ENCODE measurements at regions not wholly inside any gene's neighbourhood (a gene's known extent, or its start where the extent isn't known, plus 50 kb on each side); places are given as distances from the start of the nearest gene placed in this dataset.

- H3K36me3 ChIP-seq, result no peaks in the 10 kb centered on the region
- no peak overlapping the region for H3K4me3 ChIP-seq
- H3K9me3 ChIP-seq, result no peaks in the 10 kb centered on the region
- no peak overlapping the region for H3K27ac ChIP-seq
- WGBS, 2 donors (ENCODE audit: low coverage in 1 of 2), result 64 to 69% methylated on average over 2 of the region's 2 CpGs
- H3K4me1 ChIP-seq, result no peaks in the 10 kb centered on the region
- intact Hi-C loops (cut with DNase I; ENCODE audit: low total_unique reads), result no loop called here
- DNase-seq, result no peak
- no peaks in the 10 kb centered on the region for H3K27me3 ChIP-seq
- TF ChIP-seq POLR2AphosphoS5 (IDR thresholded peaks at IDR 0.05) (no peak), EP300 (IDR thresholded peaks at IDR 0.05; ENCODE audit: low read depth) (no peak), POLR2A (IDR thresholded peaks at IDR 0.05) (no peak), CTCF (IDR thresholded peaks at IDR 0.05) (no peak)
- in situ Hi-C loops (cut with MboI; ENCODE audit: low pct_ligation_motif_present in 1 of 4, low pct_unique_long_range_greater_than_20kb in 1 of 4, low sequenced_read_pairs in 3 of 4), result no loop called here
These were observed 674.5 kb downstream of the CETN3 start for GRCh38 chr5:89735082-89735481.

- H3K27ac ChIP-seq, result no peak overlapping the region
- H3K27me3 ChIP-seq, result no peaks in the 10 kb centered on the region
- no peak for DNase-seq
- H3K9me3 ChIP-seq, result no peaks in the 10 kb centered on the region
- H3K4me3 ChIP-seq, result no peak overlapping the region
- 50 to 72% methylated on average over 1 of the region's 1 CpG for WGBS, 2 donors (ENCODE audit: low coverage in 1 of 2)
- intact Hi-C loops (cut with DNase I; ENCODE audit: low total_unique reads) (no loop called here), in situ Hi-C loops (cut with MboI; ENCODE audit: low pct_ligation_motif_present in 1 of 4, low pct_unique_long_range_greater_than_20kb in 1 of 4, low sequenced_read_pairs in 3 of 4) (no loop called here)
- no peaks in the 10 kb centered on the region for H3K4me1 ChIP-seq
- TF ChIP-seq EP300 (IDR thresholded peaks at IDR 0.05; ENCODE audit: low read depth) (no peak), POLR2AphosphoS5 (IDR thresholded peaks at IDR 0.05) (no peak), POLR2A (IDR thresholded peaks at IDR 0.05) (no peak), CTCF (IDR thresholded peaks at IDR 0.05) (no peak)
- H3K36me3 ChIP-seq, result no peaks in the 10 kb centered on the region
These were observed 675.8 kb downstream of the CETN3 start for GRCh38 chr5:89733772-89734171.

- Histone ChIP-seq H3K27ac (no peak overlapping the region), H3K9me3 (no peaks in the 10 kb centered on the region), H3K4me3 (no peak overlapping the region), H3K27me3 (no peaks in the 10 kb centered on the region), H3K36me3 (no peaks in the 10 kb centered on the region), H3K4me1 (no peaks in the 10 kb centered on the region)
- TF ChIP-seq POLR2A (IDR thresholded peaks at IDR 0.05) (no peak), CTCF (IDR thresholded peaks at IDR 0.05) (peak in 2 of 5 experiments; percentile 10 to 18)
- in situ Hi-C loops (cut with MboI; ENCODE audit: low pct_ligation_motif_present in 1 of 4, low pct_unique_long_range_greater_than_20kb in 1 of 4, low sequenced_read_pairs in 3 of 4) (no loop called here), intact Hi-C loops (cut with DNase I; ENCODE audit: low total_unique reads) (no loop called here)
- no peak for DNase-seq
- 36 to 70% methylated on average over 2 of the region's 2 CpGs for WGBS, 2 donors (ENCODE audit: low coverage in 1 of 2)
These were observed 679.8 kb downstream of the CETN3 start for GRCh38 chr5:89729623-89730301.

- H3K36me3 ChIP-seq, result no peaks in the 10 kb centered on the region
- 47 to 51% methylated on average over 5 of the region's 5 CpGs for WGBS, 2 donors (ENCODE audit: low coverage in 1 of 2)
- no peaks in the 10 kb centered on the region for H3K4me1 ChIP-seq
- TF ChIP-seq POLR2A (IDR thresholded peaks at IDR 0.05) (no peak), CTCF (IDR thresholded peaks at IDR 0.05) (no peak), EP300 (IDR thresholded peaks at IDR 0.05; ENCODE audit: low read depth) (no peak), POLR2AphosphoS5 (IDR thresholded peaks at IDR 0.05) (no peak)
- no peak overlapping the region for H3K27ac ChIP-seq
- in situ Hi-C loops (cut with MboI; ENCODE audit: low pct_ligation_motif_present in 1 of 4, low pct_unique_long_range_greater_than_20kb in 1 of 4, low sequenced_read_pairs in 3 of 4) (no loop called here), intact Hi-C loops (cut with DNase I; ENCODE audit: low total_unique reads) (no loop called here)
- no peak for DNase-seq
- no peaks in the 10 kb centered on the region for H3K9me3 ChIP-seq
- no peak overlapping the region for H3K4me3 ChIP-seq
- H3K27me3 ChIP-seq, result no peaks in the 10 kb centered on the region
These were observed 680.8 kb downstream of the CETN3 start for GRCh38 chr5:89728750-89729149.
